SU-DHL-6 (cell line): ENCODE measurements at regions not wholly inside any gene's neighbourhood (a gene's known extent, or its start where the extent isn't known, plus 50 kb on each side); places are given as distances from the start of the nearest gene placed in this dataset.
"Not testable (repeated sequence)": the region's sequence is repeated elsewhere in the genome, so short reads cannot be mapped to it uniquely, and the experiment has no call there.

ENCODE experiments used
- H2AFZ ChIP-seq: fragments of 200-600 bp; sonication (generic); 2 replicates; pipeline ENCODE4 v1.6.1; 2014; ENCODE audit warnings: low read depth, mild to moderate bottlenecking, moderate library complexity, mixed read lengths, antibody characterized with exemption, low read length; ENCODE audit not compliant: severe bottlenecking
- H3F3A ChIP-seq: fragments of 200-600 bp; shearing (Covaris generic); 2 replicates; pipeline ENCODE4 v1.6.0; 2016; ENCODE audit warnings: antibody characterized with exemption, mild to moderate bottlenecking; ENCODE audit not compliant: insufficient read depth
- H3K27ac ChIP-seq: fragments of 200-600 bp; sonication (generic); 2 replicates; pipeline ENCODE4 v1.5.1; 2016; ENCODE audit warnings: low read depth, mild to moderate bottlenecking, low read length, moderate library complexity, mixed read lengths
- H3K27me3 ChIP-seq: fragments of 200-600 bp; sonication (generic), shearing (Covaris generic); 2 replicates; pipeline ENCODE4 v1.6.0; 2014; ENCODE audit warnings: mild to moderate bottlenecking, low read length
- H3K36me3 ChIP-seq: fragments of 200-600 bp; sonication (generic); 2 replicates; pipeline ENCODE4 v1.6.1; 2014; ENCODE audit warnings: mild to moderate bottlenecking, low read length, mixed read lengths
- H3K4me2 ChIP-seq: fragments of 300-600, 200-600 bp; shearing (Covaris generic), sonication (generic); 2 replicates; pipeline ENCODE4 v1.6.0; 2014; ENCODE audit warnings: low read length, low read depth, mild to moderate bottlenecking; ENCODE audit not compliant: poor library complexity, severe bottlenecking
- H3K4me3 ChIP-seq: fragments of 200-600 bp; sonication (generic); 2 replicates; pipeline ENCODE4 v1.5.1; 2014; ENCODE audit warnings: antibody characterized with exemption, low read length, mild to moderate bottlenecking, mixed read lengths; ENCODE audit not compliant: insufficient read depth, poor library complexity, severe bottlenecking
- H3K79me2 ChIP-seq: fragments of 200-600 bp; sonication (generic); 2 replicates; pipeline ENCODE4 v1.6.1; 2014; ENCODE audit warnings: mild to moderate bottlenecking, low read length, moderate library complexity; ENCODE audit not compliant: insufficient read depth
- H3K9ac ChIP-seq: fragments of 200-600 bp; sonication (generic); 2 replicates; pipeline ENCODE4 v1.7.0; 2014; ENCODE audit warnings: mild to moderate bottlenecking, low read length
- H3K9me2 ChIP-seq: fragments of 200-600 bp; sonication (generic); replicated peaks from 2 replicates; pipeline ENCODE4 v1.6.1; 2014; ENCODE audit warnings: low read length; ENCODE audit not compliant: insufficient read depth
- H3K9me3 ChIP-seq: fragments of 200-600 bp; sonication (generic); 2 replicates; pipeline ENCODE4 v1.6.1; 2014; ENCODE audit warnings: low read length, mixed read lengths; ENCODE audit not compliant: insufficient read depth
- H4K20me1 ChIP-seq: fragments of 200-600 bp; sonication (generic); 2 replicates; pipeline ENCODE4 v1.6.1; 2014; ENCODE audit warnings: low read depth, mild to moderate bottlenecking, antibody characterized with exemption, low read length, moderate library complexity, mixed read lengths
- EZH2phosphoT487 ChIP-seq: fragments of 200-600 bp; sonication (generic), shearing (Covaris generic); conservative IDR thresholded peaks from 2 replicates; pipeline ENCODE4 v1.6.1; 2018; ENCODE audit warnings: mild to moderate bottlenecking, antibody characterized with exemption, low read length, moderate library complexity, mixed read lengths
- TF ChIP-seq, protein P1 (sequence below): fragments of 200-600 bp; sonication (generic); IDR thresholded peaks from one replicate; pipeline ENCODE4 v1.5.1; 2017; ENCODE audit warnings: antibody characterized with exemption, mild to moderate bottlenecking, low read length, moderate library complexity; ENCODE audit not compliant: insufficient read depth, poor library complexity, severe bottlenecking

- Histone ChIP-seq H3K36me3 (no peaks in the 10 kb centered on the region), H3K4me2 (no peak overlapping the region), H3K9me2 (no peaks in the 10 kb centered on the region), H3K79me2 (no peaks in the 10 kb centered on the region), H3K27ac (no peak overlapping the region), H3K9ac (no peak overlapping the region), H3F3A (no peaks in the 10 kb centered on the region), H3K27me3 (no peaks in the 10 kb centered on the region), H2AFZ (no peak overlapping the region), H4K20me1 (no peaks in the 10 kb centered on the region), H3K9me3 (no peaks in the 10 kb centered on the region), H3K4me3 (no peak overlapping the region)
- TF ChIP-seq, protein P1, sequence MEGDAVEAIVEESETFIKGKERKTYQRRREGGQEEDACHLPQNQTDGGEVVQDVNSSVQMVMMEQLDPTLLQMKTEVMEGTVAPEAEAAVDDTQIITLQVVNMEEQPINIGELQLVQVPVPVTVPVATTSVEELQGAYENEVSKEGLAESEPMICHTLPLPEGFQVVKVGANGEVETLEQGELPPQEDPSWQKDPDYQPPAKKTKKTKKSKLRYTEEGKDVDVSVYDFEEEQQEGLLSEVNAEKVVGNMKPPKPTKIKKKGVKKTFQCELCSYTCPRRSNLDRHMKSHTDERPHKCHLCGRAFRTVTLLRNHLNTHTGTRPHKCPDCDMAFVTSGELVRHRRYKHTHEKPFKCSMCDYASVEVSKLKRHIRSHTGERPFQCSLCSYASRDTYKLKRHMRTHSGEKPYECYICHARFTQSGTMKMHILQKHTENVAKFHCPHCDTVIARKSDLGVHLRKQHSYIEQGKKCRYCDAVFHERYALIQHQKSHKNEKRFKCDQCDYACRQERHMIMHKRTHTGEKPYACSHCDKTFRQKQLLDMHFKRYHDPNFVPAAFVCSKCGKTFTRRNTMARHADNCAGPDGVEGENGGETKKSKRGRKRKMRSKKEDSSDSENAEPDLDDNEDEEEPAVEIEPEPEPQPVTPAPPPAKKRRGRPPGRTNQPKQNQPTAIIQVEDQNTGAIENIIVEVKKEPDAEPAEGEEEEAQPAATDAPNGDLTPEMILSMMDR: no peak
- no peak for TF ChIP-seq EZH2phosphoT487
These were observed 130.8 kb downstream of the TPBG start for GRCh38 chr6:82494367-82494766.

DNA sequence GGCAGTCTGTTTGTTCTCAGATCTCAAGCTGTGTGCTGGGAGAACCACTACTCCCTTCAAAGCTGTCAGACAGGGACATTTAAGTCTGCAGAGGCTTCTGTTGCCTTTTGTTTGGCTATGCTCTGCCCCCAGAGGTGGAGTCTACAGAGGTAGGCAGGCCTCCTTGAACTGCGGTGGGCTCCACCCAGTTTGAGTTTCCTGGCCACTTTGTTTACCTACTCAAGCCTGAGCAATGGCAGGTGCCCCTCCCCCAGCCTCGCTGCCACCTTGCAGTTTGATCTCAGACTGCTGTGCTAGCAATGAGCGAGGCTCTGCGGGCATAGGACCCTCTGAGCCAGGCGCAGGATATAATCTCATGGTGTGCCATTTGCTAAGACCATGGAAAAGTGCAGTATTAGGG lies 138.3 kb downstream of the TPBG start:
- not testable (repeated sequence) for H2AFZ ChIP-seq, H3K4me3 ChIP-seq, H3K9me3 ChIP-seq, H3K4me2 ChIP-seq, H3K9me2 ChIP-seq, H3K36me3 ChIP-seq, H4K20me1 ChIP-seq, H3K79me2 ChIP-seq, H3K27me3 ChIP-seq, H3K9ac ChIP-seq, H3F3A ChIP-seq, H3K27ac ChIP-seq

DNA sequence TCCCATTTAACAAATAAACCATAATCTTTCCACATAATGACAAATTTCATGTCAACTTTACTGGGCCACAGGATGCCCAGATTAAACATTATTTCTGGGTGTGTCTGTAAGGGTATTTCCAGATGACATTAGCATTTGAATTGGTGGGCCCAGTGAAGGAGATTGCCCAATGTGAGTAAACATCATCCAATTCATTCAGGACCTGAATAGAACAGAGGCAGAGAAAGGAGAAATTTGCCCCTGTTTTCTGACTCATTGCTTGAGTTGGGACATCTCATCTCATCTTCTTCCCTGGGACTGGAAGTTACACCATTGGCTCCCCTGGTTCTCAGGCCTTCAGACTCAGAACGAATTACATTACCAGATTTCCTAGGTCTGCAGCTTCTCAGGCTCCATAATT lies 142.9 kb downstream of the TPBG start:
- Histone ChIP-seq H3K4me2 (no peak overlapping the region), H3K9me3 (no peaks in the 10 kb centered on the region), H2AFZ (no peak overlapping the region), H3K27me3 (no peaks in the 10 kb centered on the region), H4K20me1 (no peaks in the 10 kb centered on the region), H3K79me2 (no peaks in the 10 kb centered on the region), H3K36me3 (no peaks in the 10 kb centered on the region), H3K9me2 (0 out of 2 replicates have a peak, but pooled peaks cover 4% of the 10 kb centered on the region), H3K9ac (no peak overlapping the region), H3K27ac (no peak overlapping the region), H3K4me3 (no peak overlapping the region), H3F3A (no peaks in the 10 kb centered on the region)
- no peak for TF ChIP-seq EZH2phosphoT487
- TF ChIP-seq, protein P1: no peak

DNA sequence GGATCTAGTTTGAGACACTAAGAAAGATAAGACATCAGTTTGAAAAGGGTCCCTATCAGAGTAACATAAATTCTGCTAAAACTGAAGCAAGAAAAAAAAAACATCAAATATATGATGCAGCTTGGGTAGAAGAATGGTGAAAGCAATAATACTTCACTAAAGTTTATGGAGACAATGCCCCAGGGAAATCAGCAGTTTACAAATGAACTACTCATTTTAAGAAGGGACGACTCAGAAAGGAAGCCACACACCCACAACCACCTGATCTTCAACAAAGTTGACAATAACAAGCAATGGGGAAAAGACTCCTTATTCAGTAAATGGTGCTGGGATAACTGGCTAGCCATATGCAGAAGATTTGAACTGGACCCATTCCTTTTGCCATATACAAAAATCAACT lies 143.5 kb downstream of the TPBG start:
- H3K79me2 ChIP-seq: no peaks in the 10 kb centered on the region
- H3K9me2 ChIP-seq: 0 out of 2 replicates have a peak, but pooled peaks cover 4% of the 10 kb centered on the region
- no peaks in the 10 kb centered on the region for H3K27me3 ChIP-seq
- TF ChIP-seq EZH2phosphoT487: no peak
- TF ChIP-seq, protein P1: no peak
- no peaks in the 10 kb centered on the region for H3K9me3 ChIP-seq
- H3K4me2 ChIP-seq: no peak overlapping the region
- H3K4me3 ChIP-seq: no peak overlapping the region
- no peak overlapping the region for H2AFZ ChIP-seq
- no peak overlapping the region for H3K27ac ChIP-seq
- no peaks in the 10 kb centered on the region for H3F3A ChIP-seq
- no peaks in the 10 kb centered on the region for H4K20me1 ChIP-seq
- H3K36me3 ChIP-seq: no peaks in the 10 kb centered on the region
- no peak overlapping the region for H3K9ac ChIP-seq
